Gastrocnemius medialis (tissue), 4 donors: ENCODE measurements at regions not wholly inside any gene's neighbourhood (a gene's known extent, or its start where the extent isn't known, plus 50 kb on each side); places are given as distances from the start of the nearest gene placed in this dataset.

Source experiments
- ATAC-seq, 2 donors: fragments of 150-250 bp; one replicate each; pipeline ENCODE4 v1.9.1; 2016
- DNase-seq, 2 donors: peaks; one replicate each; pipeline ENCODE4 v3.0.0-alpha.2; 2019
- H3K27ac ChIP-seq, 4 donors: fragments of 200-600 bp; sonication (generic); 1 replicate in 1 of 4; 2 replicates in 3 of 4; pipeline ENCODE4 v1.5.1; 2016 to 2018; ENCODE audit warnings: mild to moderate bottlenecking in 2 of 4, moderate library complexity in 1 of 4
- H3K27me3 ChIP-seq, 3 donors: fragments of 200-600 bp; sonication (generic) in 2 of 3; 1 replicate in 1 of 3; 2 replicates in 2 of 3; pipeline versions ENCODE4 v1.5.1 to v1.6.0; 2016 to 2019; ENCODE audit warnings: mild to moderate bottlenecking in 1 of 3, moderate library complexity in 1 of 3
- H3K36me3 ChIP-seq, 2 donors: fragments of 200-600 bp; sonication (generic) in 1 of 2; one replicate each; pipeline ENCODE4 v1.5.1; 2017 to 2018
- H3K4me1 ChIP-seq, 2 donors: fragments of 200-600 bp; sonication (generic) in 1 of 2; one replicate each; pipeline ENCODE4 v1.5.1; 2016 to 2017; ENCODE audit warnings: mild to moderate bottlenecking in 2 of 2
- H3K4me3 ChIP-seq, 4 donors: fragments of 200-600 bp; sonication (generic) in 3 of 4; 1 replicate in 1 of 4; 2 replicates in 3 of 4; pipeline ENCODE4 v1.5.1; 2016 to 2019; ENCODE audit warnings: mild to moderate bottlenecking in 2 of 4
- H3K9me3 ChIP-seq, 3 donors: fragments of 200-600 bp; sonication (generic) in 2 of 3; 1 replicate in 1 of 3; 2 replicates in 2 of 3; pipeline ENCODE4 v1.5.1; 2016 to 2019
- CTCF ChIP-seq, 5 experiments: fragments of 450-650 bp in 3 of 5; fragments of 200-600 bp in 2 of 5; sonication (generic) in 2 of 5; IDR thresholded peaks in 4 of 5; conservative IDR thresholded peaks in 1 of 5; 1 replicate in 4 of 5; 2 replicates in 1 of 5; pipeline ENCODE4 v1.5.1; 2016 to 2019; ENCODE audit warnings: antibody characterized with exemption in 5 of 5, mild to moderate bottlenecking in 3 of 5, moderate library complexity in 3 of 5
- POLR2A ChIP-seq, 2 donors: fragments of 450-650 bp; IDR thresholded peaks; one replicate each; pipeline ENCODE4 v1.6.1; 2017; ENCODE audit warnings: antibody characterized with exemption in 2 of 2, mild to moderate bottlenecking in 2 of 2, moderate library complexity in 2 of 2
- in situ Hi-C, 4 donors: fragments of 200-750 bp; cut with MboI; loops; one replicate each; pipeline versions ENCODE4 v1.15.0 to v1.8.0; 2017; ENCODE audit warnings: low sequenced_read_pairs in 4 of 4
- intact Hi-C: fragments of 100-400 bp; cut with DNase I; formaldehyde crosslinking; loops from one replicate; pipeline ENCODE4 v1.15.1; 2023; ENCODE audit warnings: low total_unique reads

GRCh38 chr14:56049536-56049935 is 68.7 kb upstream of the PELI2 start:
- TF ChIP-seq CTCF (IDR thresholded peaks at IDR 0.05 in 4 of 5, conservative IDR thresholded peaks at IDR 0.05 in 1 of 5) (no peak), POLR2A (IDR thresholded peaks at IDR 0.05) (no peak)
- no peak for ATAC-seq
- intact Hi-C loops (no loop called here), in situ Hi-C loops (no loop called here)
- Histone ChIP-seq H3K27ac (no peak overlapping the region), H3K36me3 (no peaks in the 10 kb centered on the region), H3K27me3 (no peaks in the 10 kb centered on the region), H3K4me1 (no peaks in the 10 kb centered on the region), H3K4me3 (no peak overlapping the region), H3K9me3 (no peaks in the 10 kb centered on the region)
- no peak for DNase-seq

GRCh38 chr14:56055511-56055910 is 62.7 kb upstream of the PELI2 start:
- in situ Hi-C loops, result no loop called here

GRCh38 chr14:56056031-56056430 is 62.2 kb upstream of the PELI2 start:
- DNase-seq (no peak), ATAC-seq (no peak)
- in situ Hi-C loops (no loop called here), intact Hi-C loops (no loop called here)
- no peaks in the 10 kb centered on the region for H3K4me1 ChIP-seq
- TF ChIP-seq CTCF (IDR thresholded peaks at IDR 0.05 in 4 of 5, conservative IDR thresholded peaks at IDR 0.05 in 1 of 5) (no peak), POLR2A (IDR thresholded peaks at IDR 0.05) (no peak)
- no peaks in the 10 kb centered on the region for H3K27me3 ChIP-seq
- no peaks in the 10 kb centered on the region for H3K36me3 ChIP-seq
- H3K4me3 ChIP-seq, result no peak overlapping the region
- no peak overlapping the region for H3K27ac ChIP-seq
- no peaks in the 10 kb centered on the region for H3K9me3 ChIP-seq

More at GRCh38 chr14:56055511-56055910, 62.7 kb upstream of the PELI2 start:
- intact Hi-C loops, result no loop called here
- H3K27me3 ChIP-seq, result no peaks in the 10 kb centered on the region
- ATAC-seq, result no peak
- H3K27ac ChIP-seq, result no peak overlapping the region
- no peaks in the 10 kb centered on the region for H3K4me1 ChIP-seq
- H3K36me3 ChIP-seq, result no peaks in the 10 kb centered on the region
- no peak for DNase-seq
- H3K9me3 ChIP-seq, result no peaks in the 10 kb centered on the region
- no peak for TF ChIP-seq POLR2A (IDR thresholded peaks at IDR 0.05)
- no peak overlapping the region for H3K4me3 ChIP-seq

GRCh38 chr14:56057071-56057741 is 61.0 kb upstream of the PELI2 start:
- Histone ChIP-seq H3K4me1 (no peaks in the 10 kb centered on the region), H3K27ac (no peak overlapping the region), H3K4me3 (no peak overlapping the region), H3K27me3 (no peaks in the 10 kb centered on the region), H3K36me3 (no peaks in the 10 kb centered on the region), H3K9me3 (no peaks in the 10 kb centered on the region)
- intact Hi-C loops, result no loop called here
- ATAC-seq (no peak), DNase-seq (no peak)
- in situ Hi-C loops, result no loop called here
- no peak for TF ChIP-seq CTCF (IDR thresholded peaks at IDR 0.05 in 4 of 5, conservative IDR thresholded peaks at IDR 0.05 in 1 of 5)
- no peak for TF ChIP-seq POLR2A (IDR thresholded peaks at IDR 0.05)

GRCh38 chr14:56057767-56058166 is 60.4 kb upstream of the PELI2 start:
- H3K36me3 ChIP-seq, result no peaks in the 10 kb centered on the region
- DNase-seq, result no peak
- no peaks in the 10 kb centered on the region for H3K9me3 ChIP-seq
- no peak overlapping the region for H3K27ac ChIP-seq
- ATAC-seq, result no peak
- in situ Hi-C loops (no loop called here), intact Hi-C loops (no loop called here)
- no peaks in the 10 kb centered on the region for H3K27me3 ChIP-seq
- H3K4me1 ChIP-seq, result no peaks in the 10 kb centered on the region
- no peak overlapping the region for H3K4me3 ChIP-seq
- no peak for TF ChIP-seq CTCF (IDR thresholded peaks at IDR 0.05 in 4 of 5, conservative IDR thresholded peaks at IDR 0.05 in 1 of 5)
- TF ChIP-seq POLR2A (IDR thresholded peaks at IDR 0.05), result no peak
